OCI-LY7 (cell line): ENCODE measurements at regions not wholly inside any gene's neighbourhood (a gene's known extent, or its start where the extent isn't known, plus 50 kb on each side); places are given as distances from the start of the nearest gene placed in this dataset.

ENCODE experiments used
- CTCF ChIP-seq: fragments of 200-600 bp; sonication (generic); conservative IDR thresholded peaks from 2 replicates; pipeline ENCODE4 v1.5.1; 2014; ENCODE audit warnings: mild to moderate bottlenecking, antibody characterized with exemption, low read length, moderate library complexity, mixed read lengths
- EZH2phosphoT487 ChIP-seq: fragments of 200-600 bp; sonication (generic); IDR thresholded peaks from 2 replicates; pipeline ENCODE4 v1.6.1; 2018; ENCODE audit warnings: low read depth, borderline replicate concordance, mild to moderate bottlenecking, mixed run types, antibody characterized with exemption, low read length, moderate library complexity, mixed read lengths

- no peak for TF ChIP-seq CTCF
- TF ChIP-seq EZH2phosphoT487 = no peak
Measured at GRCh38 chr1:182235952-182236650, 155.5 kb downstream of the GLUL start.
